GM19238 (cell line): ENCODE measurements at regions not wholly inside any gene's neighbourhood (a gene's known extent, or its start where the extent isn't known, plus 50 kb on each side); places are given as distances from the start of the nearest gene placed in this dataset.
"Not testable (repeated sequence)": the region's sequence is repeated elsewhere in the genome, so short reads cannot be mapped to it uniquely, and the experiment has no call there.

Experiments
- DNase-seq: peaks from one replicate; pipeline ENCODE4 v3.0.0; 2011; ENCODE audit warnings: low spot score; ENCODE audit not compliant: insufficient read length

DNA sequence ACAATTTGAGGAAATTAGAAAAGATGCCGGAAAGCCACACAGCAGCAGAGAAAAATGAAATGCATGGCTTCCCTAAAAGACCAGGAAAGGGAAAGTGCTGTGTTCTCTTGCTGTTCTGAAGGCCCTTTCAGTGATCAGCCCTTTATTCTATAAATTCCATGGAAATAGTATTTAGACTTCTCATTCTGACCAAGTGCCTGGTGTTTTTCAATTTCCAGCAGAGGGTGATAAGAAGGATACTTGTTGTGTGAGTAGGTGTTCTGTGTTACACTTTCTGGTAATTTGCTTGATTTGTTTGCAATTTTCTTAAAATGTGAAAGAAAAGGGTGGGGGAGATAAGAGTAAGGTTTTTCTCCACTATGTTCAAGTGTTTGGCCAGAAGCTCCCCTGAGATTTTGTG lies 504.5 kb downstream of the IRS1 start:
- no peak for DNase-seq

GRCh38 chr2:226291281-226291680 lies 508.3 kb downstream of the IRS1 start:
- not testable (repeated sequence) for DNase-seq

GRCh38 chr2:226286916-226287315 lies 512.7 kb downstream of the IRS1 start:
- DNase-seq = no peak

DNA sequence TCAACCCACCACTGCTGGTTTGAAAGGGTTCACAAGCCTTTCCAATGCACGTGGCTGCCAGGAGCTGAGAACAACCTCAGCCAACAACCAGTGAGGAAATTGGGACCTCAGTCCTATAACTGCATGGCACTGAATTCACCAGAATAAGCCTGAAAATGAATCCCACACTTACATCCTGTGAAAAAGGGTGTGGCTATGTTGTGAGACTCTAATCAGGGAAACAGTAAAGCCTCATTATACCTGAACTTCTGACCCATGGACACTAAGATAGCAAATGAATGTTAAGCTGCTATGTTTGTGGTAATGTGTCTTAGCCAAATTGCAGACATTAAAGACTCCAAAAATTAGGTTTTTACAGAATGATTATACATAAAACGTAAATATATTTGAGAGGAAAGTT lies 515.8 kb downstream of the IRS1 start:
- DNase-seq = no peak

DNA sequence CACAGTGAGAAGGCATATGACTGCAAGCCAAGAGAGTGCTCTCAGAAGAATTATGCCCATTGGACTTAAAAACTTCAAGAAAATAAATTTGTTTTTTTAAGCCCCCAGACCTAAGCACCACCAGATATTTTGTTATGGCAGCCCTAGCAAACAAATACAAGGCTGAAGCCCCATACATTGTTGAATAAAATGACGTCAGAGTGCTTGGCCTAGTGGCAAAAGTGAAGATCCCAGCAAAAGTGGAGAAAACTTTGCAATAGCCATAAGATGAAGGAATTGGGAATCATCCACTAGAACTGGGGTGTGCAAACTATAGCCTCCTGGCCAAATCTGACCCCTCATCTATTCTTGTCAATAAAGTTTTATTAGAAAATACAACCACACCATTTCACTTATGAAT lies 517.5 kb downstream of the IRS1 start:
- DNase-seq = no peak

DNA sequence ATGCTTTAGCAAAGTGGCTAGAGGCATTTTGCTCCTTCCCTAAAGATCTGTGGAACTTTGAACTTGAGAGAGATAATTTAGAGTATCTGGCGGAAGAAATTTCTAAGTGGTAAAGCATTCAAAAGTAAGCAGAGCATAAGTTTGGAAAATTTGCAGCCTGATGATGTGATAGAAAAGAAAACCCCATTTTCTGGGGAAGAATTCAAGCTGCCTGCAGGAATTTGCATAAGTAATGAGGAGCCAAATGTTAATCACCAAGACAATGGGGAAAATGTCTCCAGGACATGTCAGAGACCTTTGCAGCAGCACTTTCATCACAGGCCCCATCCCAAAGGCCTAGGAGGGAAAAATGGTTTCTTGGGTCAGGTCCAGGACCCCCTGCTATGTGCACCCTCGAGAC lies 519.5 kb downstream of the IRS1 start:
- DNase-seq = not testable (repeated sequence)

DNA sequence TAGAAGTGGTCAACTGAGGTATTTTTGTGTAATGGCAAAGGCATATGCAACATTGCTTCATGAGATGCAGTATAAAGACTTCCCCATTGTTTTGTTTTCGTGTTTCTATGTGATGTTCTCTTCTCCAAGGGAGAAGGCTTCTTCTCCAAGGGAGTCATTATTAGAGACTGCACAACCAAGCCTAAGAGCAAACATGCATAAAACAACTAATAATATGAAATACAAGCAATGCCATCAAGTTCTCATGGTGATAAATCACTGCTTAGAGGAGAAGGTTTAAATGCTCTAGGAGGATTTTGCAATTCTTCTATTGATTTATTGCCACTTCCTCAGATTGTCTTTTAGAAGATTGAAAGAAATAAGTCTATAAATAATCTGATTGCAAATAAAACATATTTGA lies 524.4 kb downstream of the IRS1 start:
- DNase-seq = no peak

DNA sequence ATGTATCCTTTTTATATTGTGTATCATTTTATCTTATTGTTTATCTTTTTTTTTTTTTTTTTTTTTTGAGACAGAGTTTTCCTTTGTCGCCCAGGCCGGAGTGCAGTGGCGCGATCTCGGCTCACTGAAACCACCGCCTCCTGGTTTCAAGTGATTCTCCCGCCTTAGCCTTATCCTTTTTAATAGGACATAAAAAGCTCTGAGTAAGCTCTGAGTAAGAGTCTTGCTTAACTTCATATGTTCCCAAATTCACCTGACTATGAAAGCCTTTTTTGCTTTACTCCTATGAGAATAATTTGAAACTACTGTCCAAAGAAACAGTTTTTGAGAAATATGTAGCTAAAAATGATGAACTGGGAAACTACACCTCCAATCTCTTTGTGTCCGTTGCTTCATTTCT lies 525.5 kb downstream of the IRS1 start:
- no peak for DNase-seq

- DNase-seq = no peak
Measured at GRCh38 chr2:226273440-226273839, 526.2 kb downstream of the IRS1 start.

- DNase-seq = no peak
Measured at GRCh38 chr2:226272435-226272834, 527.2 kb downstream of the IRS1 start.

- no peak for DNase-seq
Measured at GRCh38 chr2:226270285-226271058, 529.1 kb downstream of the IRS1 start.

- DNase-seq = no peak
Measured at GRCh38 chr2:226267516-226268289, 531.9 kb downstream of the IRS1 start.

DNA sequence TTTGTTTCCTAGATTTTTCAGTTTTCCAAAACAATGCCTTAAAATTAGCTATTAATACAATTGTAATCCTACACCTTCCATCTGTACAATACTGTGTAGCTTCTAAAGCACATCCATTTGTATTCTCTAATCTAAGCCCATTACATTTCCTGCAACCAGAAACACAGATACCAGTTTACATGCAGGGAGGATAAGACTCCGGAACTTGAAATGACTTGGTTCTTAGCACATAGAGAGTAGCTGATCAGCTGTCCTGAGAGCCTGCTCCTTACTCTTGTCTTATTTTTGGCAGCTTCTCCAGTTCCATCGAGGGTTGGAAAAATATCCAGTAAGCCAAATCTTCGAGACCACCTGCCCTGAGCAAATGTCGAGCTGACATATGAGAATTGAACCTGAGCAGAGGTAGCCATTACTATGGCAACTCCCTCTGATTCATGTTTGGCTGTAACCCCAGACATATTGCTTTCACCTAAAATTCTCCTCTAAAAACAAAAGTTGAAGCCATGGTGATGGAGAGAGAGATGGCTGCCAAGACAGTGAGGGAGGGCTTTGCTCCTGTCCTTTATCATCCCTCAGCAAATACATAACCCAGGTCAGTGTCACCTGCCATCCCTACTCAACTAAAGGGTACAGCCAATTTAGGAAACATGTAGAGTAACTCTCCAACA lies 542.8 kb downstream of the IRS1 start:
- DNase-seq = no peak

- DNase-seq = no peak
Measured at GRCh38 chr2:226256237-226256636, 543.4 kb downstream of the IRS1 start.

GRCh38 chr2:226251661-226252060 lies 548.0 kb downstream of the IRS1 start:
- no peak for DNase-seq

GRCh38 chr2:226247289-226248275 lies 552.0 kb downstream of the IRS1 start:
- no peak for DNase-seq

DNA sequence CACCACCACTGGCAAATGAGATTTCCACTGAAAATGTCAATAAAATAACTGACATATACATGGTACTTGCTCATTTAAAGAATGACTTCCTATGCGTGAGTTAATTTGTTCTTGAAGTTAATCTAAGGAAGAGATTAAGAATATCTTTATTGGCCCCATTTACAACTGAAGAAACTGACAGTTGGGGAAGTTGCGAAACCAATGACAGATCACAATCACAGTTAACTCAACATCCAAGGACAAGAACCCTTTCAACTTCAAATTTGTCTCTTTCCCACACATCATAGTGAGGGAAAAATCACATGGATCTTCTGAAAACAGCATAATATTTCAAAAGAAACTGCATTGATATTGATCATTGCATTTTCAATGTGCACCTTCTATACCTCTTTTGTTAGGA lies 565.4 kb downstream of the IRS1 start:
- no peak for DNase-seq

GRCh38 chr2:226233388-226233787 lies 566.2 kb downstream of the IRS1 start:
- DNase-seq = no peak

- no peak for DNase-seq
Measured at GRCh38 chr2:226228080-226228479, 571.5 kb downstream of the IRS1 start.

DNA sequence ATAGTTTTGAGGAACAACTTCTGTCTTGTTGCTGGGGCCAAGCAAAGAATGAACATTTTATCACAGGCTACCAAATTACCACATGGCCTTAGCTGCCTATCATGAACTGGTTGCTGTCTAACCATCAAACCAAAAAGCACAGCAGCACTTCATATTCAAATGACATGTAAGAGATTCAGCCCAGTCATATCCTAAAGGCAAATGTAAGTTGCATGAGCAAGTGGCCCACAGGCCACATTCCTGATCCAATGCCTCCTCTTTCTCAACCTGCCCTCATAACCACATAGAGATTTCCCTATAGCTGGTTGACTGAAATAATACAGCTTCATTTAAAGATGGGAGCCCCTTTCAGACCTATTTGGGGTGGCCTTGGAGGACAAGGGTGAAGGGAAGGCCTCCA lies 572.3 kb downstream of the IRS1 start:
- no peak for DNase-seq

GRCh38 chr2:226223704-226224103 lies 575.9 kb downstream of the IRS1 start:
- DNase-seq = no peak
